VCaP (cell line): ENCODE measurements at regions not wholly inside any gene's neighbourhood (a gene's known extent, or its start where the extent isn't known, plus 50 kb on each side); places are given as distances from the start of the nearest gene placed in this dataset.

Experiments
- H3K27ac ChIP-seq: fragments of 450-650 bp; 2 replicates; pipeline ENCODE4 v1.5.1; 2017
- CTCF ChIP-seq: fragments of 450-650 bp; conservative IDR thresholded peaks from 2 replicates; pipeline ENCODE4 v1.5.1; 2017; ENCODE audit warnings: mild to moderate bottlenecking, moderate library complexity

- no peak for TF ChIP-seq CTCF
- no peak overlapping the region for H3K27ac ChIP-seq
Measured at GRCh38 chr6:40955178-40955545, 83.9 kb downstream of the UNC5CL start.

- H3K27ac ChIP-seq, result no peak overlapping the region
- TF ChIP-seq CTCF, result no peak
Measured at GRCh38 chr6:40954446-40955177, 84.4 kb downstream of the UNC5CL start.

GRCh38 chr6:40953486-40953885 lies 85.5 kb downstream of the UNC5CL start:
- no peak overlapping the region for H3K27ac ChIP-seq
- TF ChIP-seq CTCF, result no peak

GRCh38 chr6:40950986-40951698 lies 87.9 kb downstream of the UNC5CL start:
- no peak overlapping the region for H3K27ac ChIP-seq
- no peak for TF ChIP-seq CTCF

GRCh38 chr6:40948570-40948969 lies 90.5 kb downstream of the UNC5CL start:
- TF ChIP-seq CTCF, result no peak
- H3K27ac ChIP-seq, result no peak overlapping the region

- no peak for TF ChIP-seq CTCF
- no peak overlapping the region for H3K27ac ChIP-seq
Measured at GRCh38 chr6:40947876-40948526, 91.0 kb downstream of the UNC5CL start.

- no peak overlapping the region for H3K27ac ChIP-seq
- no peak for TF ChIP-seq CTCF
Measured at GRCh38 chr6:40946738-40947301, 92.2 kb downstream of the UNC5CL start.
